Neural progenitor cell (in vitro differentiated cells): ENCODE measurements at regions not wholly inside any gene's neighbourhood (a gene's known extent, or its start where the extent isn't known, plus 50 kb on each side); places are given as distances from the start of the nearest gene placed in this dataset.

ENCODE experiments used
- EZH2 ChIP-seq: fragments of 200-600 bp; sonication (generic); IDR thresholded peaks from 2 replicates; pipeline ENCODE4 v1.6.1; 2017; ENCODE audit warnings: antibody characterized with exemption, mild to moderate bottlenecking, moderate library complexity
- EZH2phosphoT487 ChIP-seq: fragments of 200-600 bp; sonication (generic); IDR thresholded peaks from 2 replicates; pipeline ENCODE4 v1.6.1; 2017; ENCODE audit warnings: antibody characterized with exemption
- TF ChIP-seq, protein P1 (sequence below): fragments of 200-600 bp; sonication (generic); IDR thresholded peaks from 2 replicates; pipeline ENCODE4 v1.5.1; 2017; ENCODE audit warnings: antibody characterized with exemption, mild to moderate bottlenecking

DNA sequence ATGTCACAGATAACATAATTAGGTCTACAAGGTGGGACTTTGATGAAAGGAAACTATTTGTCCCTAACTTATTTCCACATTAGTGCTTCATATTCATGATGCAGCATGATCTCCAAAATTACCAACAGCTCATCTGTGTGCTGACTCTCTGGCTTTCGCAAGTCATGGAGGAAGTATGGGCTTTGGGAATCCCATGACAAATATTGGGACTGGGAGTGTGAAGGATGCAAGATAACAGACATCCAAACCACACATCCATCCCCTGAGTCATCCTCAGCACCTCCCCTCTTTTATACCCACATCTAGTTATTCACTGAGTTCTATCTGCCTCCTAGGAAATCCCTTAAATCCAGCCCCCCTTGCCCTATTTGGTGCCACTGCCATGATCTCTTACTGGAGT, 102.8 kb upstream of the COL24A1 start:
- TF ChIP-seq EZH2 (no peak), EZH2phosphoT487 (no peak)
- TF ChIP-seq, protein P1, sequence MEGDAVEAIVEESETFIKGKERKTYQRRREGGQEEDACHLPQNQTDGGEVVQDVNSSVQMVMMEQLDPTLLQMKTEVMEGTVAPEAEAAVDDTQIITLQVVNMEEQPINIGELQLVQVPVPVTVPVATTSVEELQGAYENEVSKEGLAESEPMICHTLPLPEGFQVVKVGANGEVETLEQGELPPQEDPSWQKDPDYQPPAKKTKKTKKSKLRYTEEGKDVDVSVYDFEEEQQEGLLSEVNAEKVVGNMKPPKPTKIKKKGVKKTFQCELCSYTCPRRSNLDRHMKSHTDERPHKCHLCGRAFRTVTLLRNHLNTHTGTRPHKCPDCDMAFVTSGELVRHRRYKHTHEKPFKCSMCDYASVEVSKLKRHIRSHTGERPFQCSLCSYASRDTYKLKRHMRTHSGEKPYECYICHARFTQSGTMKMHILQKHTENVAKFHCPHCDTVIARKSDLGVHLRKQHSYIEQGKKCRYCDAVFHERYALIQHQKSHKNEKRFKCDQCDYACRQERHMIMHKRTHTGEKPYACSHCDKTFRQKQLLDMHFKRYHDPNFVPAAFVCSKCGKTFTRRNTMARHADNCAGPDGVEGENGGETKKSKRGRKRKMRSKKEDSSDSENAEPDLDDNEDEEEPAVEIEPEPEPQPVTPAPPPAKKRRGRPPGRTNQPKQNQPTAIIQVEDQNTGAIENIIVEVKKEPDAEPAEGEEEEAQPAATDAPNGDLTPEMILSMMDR: no peak
